DMS79 (cell line): ENCODE measurements at regions not wholly inside any gene's neighbourhood (a gene's known extent, or its start where the extent isn't known, plus 50 kb on each side); places are given as distances from the start of the nearest gene placed in this dataset.
"Not testable (repeated sequence)": the region's sequence is repeated elsewhere in the genome, so short reads cannot be mapped to it uniquely, and the experiment has no call there.

Experiments used
- DNase-seq: peaks from one replicate; lab custom pipeline; 2025; lab: John Stamatoyannopoulos, UW

- no peak for DNase-seq
These were observed 106.9 kb upstream of the ZNF746 start for GRCh38 chr7:149604521-149604920.

- DNase-seq = not testable (repeated sequence)
These were observed 103.2 kb upstream of the ZNF746 start for GRCh38 chr7:149600669-149601330.

- no peak for DNase-seq
These were observed 102.1 kb upstream of the ZNF746 start for GRCh38 chr7:149599636-149600206.

GRCh38 chr7:149598721-149599308 is 101.2 kb upstream of the ZNF746 start:
- DNase-seq = no peak

- not testable (repeated sequence) for DNase-seq
These were observed 100.2 kb upstream of the ZNF746 start for GRCh38 chr7:149597789-149598188.

GRCh38 chr7:149595541-149595940 is 97.9 kb upstream of the ZNF746 start:
- DNase-seq = no peak

GRCh38 chr7:149595078-149595477 is 97.5 kb upstream of the ZNF746 start:
- DNase-seq = no peak

GRCh38 chr7:149588930-149589329 is 91.3 kb upstream of the ZNF746 start:
- DNase-seq = no peak

- no peak for DNase-seq
These were observed 89.3 kb upstream of the ZNF746 start for GRCh38 chr7:149586646-149587645.

- DNase-seq = no peak
These were observed 86.9 kb upstream of the ZNF746 start for GRCh38 chr7:149584530-149584929.

- no peak for DNase-seq
These were observed 86.4 kb upstream of the ZNF746 start for GRCh38 chr7:149584009-149584408.

GRCh38 chr7:149580328-149580727 is 82.7 kb upstream of the ZNF746 start:
- DNase-seq = no peak

GRCh38 chr7:149579365-149579764 is 81.8 kb upstream of the ZNF746 start:
- DNase-seq = not testable (repeated sequence)

- DNase-seq = not testable (repeated sequence)
These were observed 76.8 kb upstream of the ZNF746 start for GRCh38 chr7:149574428-149574827.

GRCh38 chr7:149573519-149573918 is 75.9 kb upstream of the ZNF746 start:
- no peak for DNase-seq

- not testable (repeated sequence) for DNase-seq
These were observed 75.3 kb upstream of the ZNF746 start for GRCh38 chr7:149572920-149573319.

GRCh38 chr7:149570784-149571183 is 73.2 kb upstream of the ZNF746 start:
- no peak for DNase-seq

- DNase-seq = no peak
These were observed 72.3 kb upstream of the ZNF746 start for GRCh38 chr7:149569726-149570422.

- no peak for DNase-seq
These were observed 71.6 kb upstream of the ZNF746 start for GRCh38 chr7:149569025-149569725.

- DNase-seq = no peak
These were observed 70.6 kb upstream of the ZNF746 start for GRCh38 chr7:149568218-149568617.

GRCh38 chr7:149566103-149566502 is 68.5 kb upstream of the ZNF746 start:
- DNase-seq = no peak
